ENCODE measurements at regions not wholly inside any gene's neighbourhood (a gene's known extent, or its start where the extent isn't known, plus 50 kb on each side); places are given as distances from the start of the nearest gene placed in this dataset.

GRCh38 chr7:25885057-25885576 lies 266.9 kb upstream of the NFE2L3 start:
- no peak for TF ChIP-seq CTCF (IDR thresholded peaks at IDR 0.05; ENCODE audit: control insufficient read depth, extremely low read depth, insufficient read depth)
- no peak for DNase-seq (ENCODE audit: low read depth)
- H3K4me3 ChIP-seq (ENCODE audit: low read depth, low read length) = no peak overlapping the region

GRCh38 chr7:25886387-25887240 lies 265.4 kb upstream of the NFE2L3 start:
- TF ChIP-seq CTCF (IDR thresholded peaks at IDR 0.05; ENCODE audit: control insufficient read depth, extremely low read depth, insufficient read depth) = no peak
- no peak for DNase-seq (ENCODE audit: low read depth)
- no peak overlapping the region for H3K4me3 ChIP-seq (ENCODE audit: low read depth, low read length)

- no peak for DNase-seq (ENCODE audit: low read depth)
Measured at GRCh38 chr7:25887266-25887665, 264.7 kb upstream of the NFE2L3 start.

GRCh38 chr7:25887795-25888559 lies 264.0 kb upstream of the NFE2L3 start:
- TF ChIP-seq CTCF (IDR thresholded peaks at IDR 0.05; ENCODE audit: control insufficient read depth, extremely low read depth, insufficient read depth) = no peak
- no peak for DNase-seq (ENCODE audit: low read depth)
- H3K4me3 ChIP-seq (ENCODE audit: low read depth, low read length) = no peak overlapping the region

More at GRCh38 chr7:25887266-25887665, 264.7 kb upstream of the NFE2L3 start:
- H3K4me3 ChIP-seq (ENCODE audit: low read depth, low read length) = no peak overlapping the region
- TF ChIP-seq CTCF (IDR thresholded peaks at IDR 0.05; ENCODE audit: control insufficient read depth, extremely low read depth, insufficient read depth) = no peak

GRCh38 chr7:25889765-25890164 lies 262.2 kb upstream of the NFE2L3 start:
- no peak overlapping the region for H3K4me3 ChIP-seq (ENCODE audit: low read depth, low read length)
- no peak for TF ChIP-seq CTCF (IDR thresholded peaks at IDR 0.05; ENCODE audit: control insufficient read depth, extremely low read depth, insufficient read depth)
- no peak for DNase-seq (ENCODE audit: low read depth)

GRCh38 chr7:25891591-25891990 lies 260.4 kb upstream of the NFE2L3 start:
- H3K4me3 ChIP-seq (ENCODE audit: low read depth, low read length) = no peak overlapping the region
- DNase-seq (ENCODE audit: low read depth) = no peak
- TF ChIP-seq CTCF (IDR thresholded peaks at IDR 0.05; ENCODE audit: control insufficient read depth, extremely low read depth, insufficient read depth) = no peak

Measured in LNCaP clone FGC (cell line).